Right lobe of liver (tissue), 6 donors: ENCODE measurements at regions not wholly inside any gene's neighbourhood (a gene's known extent, or its start where the extent isn't known, plus 50 kb on each side); places are given as distances from the start of the nearest gene placed in this dataset.

Experiments
- ATAC-seq, 4 donors: fragments of 200-7000 bp; cut with Tn5 transposase; one replicate each; pipeline ENCODE4 v1.9.1; 2020; ENCODE audit warnings: mild to moderate bottlenecking in 4 of 4, moderate library complexity in 4 of 4
- DNase-seq, 3 donors: peaks; one replicate each; pipeline ENCODE4 v3.0.0-alpha.2; 2020
- H3K27ac ChIP-seq, 3 donors: fragments of 200-600 bp; one replicate each; pipeline ENCODE4 v1.8.0; 2022
- H3K27me3 ChIP-seq, 2 donors: fragments of 200-600 bp; one replicate each; pipeline ENCODE4 v1.8.0; 2022
- H3K36me3 ChIP-seq, 4 donors: fragments of 200-600 bp; sonication (generic) in 1 of 4; one replicate each; pipeline versions ENCODE4 v1.5.1 to v1.8.0; 2017 to 2022; ENCODE audit warnings: control low read depth in 1 of 4
- H3K4me1 ChIP-seq, 4 donors: fragments of 200-600 bp; sonication (generic) in 1 of 4; one replicate each; pipeline versions ENCODE4 v1.5.1 to v1.8.0; 2017 to 2022; ENCODE audit warnings: control low read depth in 1 of 4
- H3K4me3 ChIP-seq, 3 donors: fragments of 200-600 bp; one replicate each; pipeline ENCODE4 v1.8.0; 2022
- H3K9me3 ChIP-seq, 4 donors: fragments of 200-600 bp; sonication (generic) in 1 of 4; one replicate each; pipeline versions ENCODE4 v1.5.1 to v1.8.0; 2017 to 2022; ENCODE audit warnings: control low read depth in 1 of 4
- POLR2A ChIP-seq: fragments of 450-650 bp; IDR thresholded peaks from one replicate; pipeline ENCODE4 v1.6.1; 2017; ENCODE audit warnings: antibody characterized with exemption, mild to moderate bottlenecking
- WGBS: methylation state at CpG from one replicate; pipeline ENCODE4 v1.1.6; 2018; ENCODE audit warnings: low coverage, low lambda C conversion rate; ENCODE audit not compliant: insufficient coverage; ENCODE audit errors: missing lambda C conversion rate; 5-methylcytosine and 5-hydroxymethylcytosine counted together
- intact Hi-C, 2 donors: fragments of 100-400 bp; cut with DNase I; formaldehyde crosslinking; loops; one replicate each; pipeline versions ENCODE4 v1.11.2 to v1.14.1; 2022
- TF ChIP-seq, protein P1 (sequence below), 4 donors: fragments of 200-600 bp in 3 of 4; fragments of 450-650 bp in 1 of 4; IDR thresholded peaks; one replicate each; pipeline versions ENCODE4 v1.5.1 to v1.8.0; 2016 to 2022; ENCODE audit warnings: antibody characterized with exemption in 4 of 4, mild to moderate bottlenecking in 2 of 4
- donor health status: DM: no; HTN: yes; CAD: no.
- donor health status: DM: no; HTN: no; CAD: no.
- donor health status: DM: no; HTN: no; CAD: no.
- donor health status: DM: no; HTN: yes; CAD: no.
- donor health status: DM: no; HTN: yes; CAD: no.

GRCh38 chr12:4024701-4025100 is 151.5 kb upstream of the PARP11 start:
- H3K27me3 ChIP-seq = no peaks in the 10 kb centered on the region
- no peak overlapping the region for H3K27ac ChIP-seq
- intact Hi-C loops = no loop called here
- H3K36me3 ChIP-seq = no peaks in the 10 kb centered on the region
- TF ChIP-seq, protein P1, sequence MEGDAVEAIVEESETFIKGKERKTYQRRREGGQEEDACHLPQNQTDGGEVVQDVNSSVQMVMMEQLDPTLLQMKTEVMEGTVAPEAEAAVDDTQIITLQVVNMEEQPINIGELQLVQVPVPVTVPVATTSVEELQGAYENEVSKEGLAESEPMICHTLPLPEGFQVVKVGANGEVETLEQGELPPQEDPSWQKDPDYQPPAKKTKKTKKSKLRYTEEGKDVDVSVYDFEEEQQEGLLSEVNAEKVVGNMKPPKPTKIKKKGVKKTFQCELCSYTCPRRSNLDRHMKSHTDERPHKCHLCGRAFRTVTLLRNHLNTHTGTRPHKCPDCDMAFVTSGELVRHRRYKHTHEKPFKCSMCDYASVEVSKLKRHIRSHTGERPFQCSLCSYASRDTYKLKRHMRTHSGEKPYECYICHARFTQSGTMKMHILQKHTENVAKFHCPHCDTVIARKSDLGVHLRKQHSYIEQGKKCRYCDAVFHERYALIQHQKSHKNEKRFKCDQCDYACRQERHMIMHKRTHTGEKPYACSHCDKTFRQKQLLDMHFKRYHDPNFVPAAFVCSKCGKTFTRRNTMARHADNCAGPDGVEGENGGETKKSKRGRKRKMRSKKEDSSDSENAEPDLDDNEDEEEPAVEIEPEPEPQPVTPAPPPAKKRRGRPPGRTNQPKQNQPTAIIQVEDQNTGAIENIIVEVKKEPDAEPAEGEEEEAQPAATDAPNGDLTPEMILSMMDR (IDR thresholded peaks at IDR 0.05) = no peak
- TF ChIP-seq POLR2A = no peak
- H3K9me3 ChIP-seq = no peaks in the 10 kb centered on the region
- no peak for ATAC-seq
- no peak overlapping the region for H3K4me3 ChIP-seq
- H3K4me1 ChIP-seq = peaks cover 0 to 12% (median 0%) of the 10 kb centered on the region in 4 donors
- 68% methylated on average over 2 of the region's 7 CpGs for WGBS
- DNase-seq = no peak

DNA sequence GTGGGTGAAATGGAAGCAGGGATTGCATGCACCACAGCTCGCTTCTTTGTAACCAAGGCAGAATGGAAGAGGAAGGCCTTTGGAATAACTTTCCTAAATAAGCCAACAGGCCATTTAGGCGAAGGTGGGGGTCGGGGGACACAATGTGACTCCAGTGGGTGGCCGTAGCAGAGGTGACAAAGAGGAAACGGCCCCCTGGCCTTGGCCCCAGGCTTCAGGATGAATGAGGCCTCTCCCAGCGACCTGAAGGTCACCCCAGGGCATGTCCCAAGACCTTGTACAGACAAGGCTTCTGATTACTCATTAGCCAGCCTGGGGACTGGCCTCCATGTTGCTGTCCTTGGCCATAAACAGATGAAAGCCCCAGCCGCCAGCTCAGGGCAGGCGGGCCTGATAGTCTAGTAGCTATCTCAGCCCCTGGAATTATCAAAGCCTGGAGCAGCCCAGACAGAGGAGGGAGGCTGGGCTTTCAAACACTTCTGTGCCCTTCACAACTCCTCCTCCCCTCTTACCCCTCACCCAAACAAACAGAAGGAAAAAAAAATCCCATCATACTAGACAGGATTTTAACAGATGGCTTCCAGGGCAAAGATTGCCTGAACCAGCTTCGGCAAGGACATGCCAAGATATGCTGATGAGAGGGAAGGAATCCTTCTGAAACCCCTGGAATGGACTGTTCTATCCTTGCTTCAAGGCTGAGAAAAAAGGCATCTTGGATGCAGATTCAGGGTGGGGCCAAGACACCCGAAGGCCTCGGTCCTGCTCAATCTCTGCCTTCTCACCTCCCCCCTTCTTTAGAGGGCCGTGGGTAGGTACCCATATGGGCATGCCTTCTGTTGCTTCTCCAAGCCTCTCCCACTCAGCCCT is 142.3 kb upstream of the PARP11 start:
- Histone ChIP-seq H3K27ac (no peak overlapping the region), H3K36me3 (no peaks in the 10 kb centered on the region), H3K4me3 (no peak overlapping the region), H3K9me3 (no peaks in the 10 kb centered on the region), H3K4me1 (peaks cover 0 to 39% (median 9%) of the 10 kb centered on the region in 4 donors), H3K27me3 (no peaks in the 10 kb centered on the region)
- ATAC-seq (peak; percentile 80 to 96 (median 89)), DNase-seq (peak; percentile 35 to 80 (median 70))
- 41% methylated on average over 5 of the region's 12 CpGs for WGBS
- TF ChIP-seq POLR2A = no peak
- TF ChIP-seq, protein P1 (IDR thresholded peaks at IDR 0.05) = no peak
- intact Hi-C loops = no loop called here

GRCh38 chr12:4014858-4015224 is 141.6 kb upstream of the PARP11 start:
- no peak for TF ChIP-seq POLR2A
- TF ChIP-seq, protein P1 (IDR thresholded peaks at IDR 0.05) = no peak
- ATAC-seq = no peak
- Histone ChIP-seq H3K36me3 (no peaks in the 10 kb centered on the region), H3K4me1 (peaks cover 0 to 45% (median 9%) of the 10 kb centered on the region in 4 donors), H3K9me3 (no peaks in the 10 kb centered on the region), H3K27me3 (no peaks in the 10 kb centered on the region), H3K4me3 (no peak overlapping the region), H3K27ac (no peak overlapping the region)
- intact Hi-C loops = no loop called here
- WGBS = 48% methylated on average over 2 of the region's 6 CpGs
- no peak for DNase-seq

- Histone ChIP-seq H3K4me1 (peaks cover 0 to 49% (median 9%) of the 10 kb centered on the region in 4 donors), H3K36me3 (no peaks in the 10 kb centered on the region), H3K27me3 (no peaks in the 10 kb centered on the region), H3K9me3 (no peaks in the 10 kb centered on the region), H3K27ac (no peak overlapping the region), H3K4me3 (no peak overlapping the region)
- TF ChIP-seq, protein P1 (IDR thresholded peaks at IDR 0.05) = no peak
- TF ChIP-seq POLR2A = no peak
- ATAC-seq (no peak), DNase-seq (no peak)
- 96% methylated on average over 2 of the region's 2 CpGs for WGBS
- intact Hi-C loops = no loop called here
Observed at GRCh38 chr12:4014444-4014843, 141.2 kb upstream of the PARP11 start.
